ENCODE measurements at regions not wholly inside any gene's neighbourhood (a gene's known extent, or its start where the extent isn't known, plus 50 kb on each side); places are given as distances from the start of the nearest gene placed in this dataset.
A peak's percentile ranks its signal among the peaks of the same experiment; 100 is the strongest.
"Not testable (repeated sequence)": the region's sequence is repeated elsewhere in the genome, so short reads cannot be mapped to it uniquely, and the experiment has no call there.

DNA sequence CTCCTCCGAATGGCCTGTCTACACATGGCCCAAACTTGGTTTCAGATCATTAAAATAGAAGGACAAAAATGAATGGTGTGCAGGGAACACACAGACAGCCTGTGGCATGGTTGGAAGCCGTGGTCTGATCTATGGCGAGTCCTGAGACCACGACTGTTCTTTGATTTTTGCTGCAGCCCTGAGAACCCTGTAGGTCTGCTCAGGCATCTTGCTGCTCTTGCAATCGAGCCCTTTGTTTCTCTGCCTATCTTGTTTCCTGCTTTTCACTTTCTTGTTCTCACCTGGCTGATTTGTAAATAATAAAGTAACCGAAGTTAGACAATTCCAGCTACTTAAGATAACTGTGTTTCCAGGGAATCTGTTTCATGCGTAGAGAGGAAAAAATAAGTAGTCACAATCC, 54.1 kb upstream of the NBPF9 start:
- WGBS, 2 donors = 40 to 52% methylated on average over 4 to 6 of the region's 7 CpGs
- not testable (repeated sequence) for H3K4me3 ChIP-seq

DNA sequence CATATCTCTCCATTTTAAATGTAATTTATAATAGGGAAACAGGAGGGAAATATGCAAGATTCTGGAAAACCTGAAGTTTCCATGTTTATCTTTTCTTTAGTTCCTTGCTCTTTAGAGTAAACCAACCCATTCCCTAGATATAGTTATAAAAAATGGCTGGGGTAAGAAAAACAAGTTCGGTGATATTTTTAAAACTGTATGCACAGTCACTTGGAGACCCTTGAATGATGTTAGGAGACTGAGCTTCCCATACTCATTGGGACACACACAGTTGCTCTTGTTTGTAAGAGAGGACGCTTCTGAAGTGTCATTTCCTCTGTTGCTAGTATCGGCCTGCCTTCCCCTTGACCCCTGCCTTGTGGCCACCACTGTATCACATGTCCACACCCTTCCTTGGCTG, 55.0 kb upstream of the NBPF9 start:
- H3K36me3 ChIP-seq (replicated peaks in 1 of 2; ENCODE audit: insufficient read depth in 1 of 2, low read depth in 2 of 2); H3K4me3 ChIP-seq; ATAC-seq; intact Hi-C loops (cut with DNase I); H3K27me3 ChIP-seq; H3K4me1 ChIP-seq; DNase-seq; H3K9me3 ChIP-seq: not testable (repeated sequence)
- 43 to 70% methylated on average over 2 to 3 of the region's 3 CpGs for WGBS, 2 donors
- peak overlapping the region in 1 of 4 donors; percentile 14 for H3K27ac ChIP-seq

More for the DNA sequence above, 54.1 kb upstream of the NBPF9 start:
- H3K9me3 ChIP-seq; H3K4me1 ChIP-seq; H3K27ac ChIP-seq; ATAC-seq; DNase-seq; H3K36me3 ChIP-seq (replicated peaks in 1 of 2; ENCODE audit: insufficient read depth in 1 of 2, low read depth in 2 of 2); H3K27me3 ChIP-seq; intact Hi-C loops (cut with DNase I): not testable (repeated sequence)

DNA sequence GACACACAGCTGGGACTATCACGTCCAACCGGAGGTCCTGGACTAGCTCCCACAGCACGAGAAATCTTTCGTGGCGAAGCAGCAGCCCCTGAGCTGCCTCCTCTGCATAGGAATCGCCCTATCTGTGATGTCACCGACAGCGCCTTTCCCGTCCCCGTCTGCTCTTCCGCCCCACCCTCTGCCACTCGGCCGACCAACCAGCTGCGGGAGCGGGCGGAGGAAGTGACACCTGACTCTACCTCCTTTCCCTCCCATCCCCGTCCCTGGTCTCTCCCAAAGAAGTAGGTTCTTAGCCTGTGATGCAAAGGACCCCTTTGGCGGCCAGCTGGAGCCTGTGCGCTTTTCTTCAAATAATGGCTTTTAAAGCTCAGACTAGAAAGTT, 59.7 kb upstream of the NBPF9 start:
- H3K9me3 ChIP-seq; H3K4me3 ChIP-seq; H3K27me3 ChIP-seq; H3K36me3 ChIP-seq (replicated peaks in 1 of 2; ENCODE audit: insufficient read depth in 1 of 2, low read depth in 2 of 2); H3K4me1 ChIP-seq; DNase-seq; intact Hi-C loops (cut with DNase I); H3K27ac ChIP-seq: not testable (repeated sequence)
- peak in 1 of 3 donors; percentile 0 for TF ChIP-seq POLR2A (IDR thresholded peaks at IDR 0.05)
- ATAC-seq = peak; percentile 97
- 23 to 44% methylated on average over 2 of the region's 19 CpGs for WGBS, 2 donors

DNA sequence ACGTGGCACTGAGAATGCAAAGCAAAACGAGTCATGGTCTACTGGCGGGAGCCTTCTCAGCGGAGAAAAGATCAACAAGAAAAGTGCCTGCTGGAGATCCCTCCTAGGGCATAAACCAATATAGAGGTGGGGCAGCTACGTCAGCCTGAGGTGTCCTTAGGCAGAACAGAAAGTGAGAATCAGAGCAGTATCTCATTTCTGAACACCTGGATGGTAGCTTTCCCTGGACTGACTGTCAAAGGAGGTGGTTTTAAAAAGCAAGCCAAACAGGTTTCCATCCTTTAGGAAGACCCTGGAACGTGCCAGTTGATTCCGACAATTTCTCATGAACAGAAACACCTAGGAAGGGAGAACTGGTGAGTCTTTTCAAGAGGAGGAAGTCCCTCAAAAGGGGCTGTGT, 71.4 kb upstream of the NBPF9 start:
- H3K4me1 ChIP-seq; ATAC-seq; H3K4me3 ChIP-seq; H3K36me3 ChIP-seq (replicated peaks in 1 of 2; ENCODE audit: insufficient read depth in 1 of 2, low read depth in 2 of 2); intact Hi-C loops (cut with DNase I); H3K27me3 ChIP-seq; H3K9me3 ChIP-seq: not testable (repeated sequence)
- WGBS, 2 donors = 47% methylated on average over 5 of the region's 7 CpGs; no CpG with 5 or more reads in 1 of the 2 donors
- TF ChIP-seq POLR2A (IDR thresholded peaks at IDR 0.05) = peak in 1 of 3 donors; percentile 29
- peak in 2 of 4 donors; percentile 5 to 32 for DNase-seq
- H3K27ac ChIP-seq = peak overlapping the region in 3 of 4 donors; percentile 44 to 65 (median 52)

DNA sequence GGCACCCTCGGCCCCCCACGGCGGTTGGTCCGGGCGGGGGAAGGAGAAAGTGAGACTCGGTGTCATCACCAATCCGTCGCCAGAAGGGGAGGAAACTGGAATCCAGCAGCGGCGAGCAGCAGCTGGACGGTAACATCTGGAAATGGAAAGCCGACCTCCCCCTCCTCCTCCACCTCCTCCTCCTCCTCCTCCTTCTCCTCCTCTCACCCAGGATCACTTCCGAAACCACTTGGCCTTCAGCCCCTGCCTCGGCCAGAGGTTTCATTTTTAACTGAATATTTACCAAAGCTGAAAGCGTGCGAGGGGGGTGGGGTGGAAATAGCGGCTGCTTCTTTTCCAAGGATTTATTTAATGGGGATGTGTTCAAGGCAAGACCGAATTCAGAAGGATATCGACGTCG, 72.5 kb upstream of the NBPF9 start:
- peak; percentile 11 to 43 (median 31) for DNase-seq
- intact Hi-C loops (cut with DNase I); H3K36me3 ChIP-seq (replicated peaks in 1 of 2; ENCODE audit: insufficient read depth in 1 of 2, low read depth in 2 of 2); H3K4me1 ChIP-seq; ATAC-seq; H3K9me3 ChIP-seq; H3K27me3 ChIP-seq: not testable (repeated sequence)
- Histone ChIP-seq H3K27ac (peak overlapping the region in 3 of 4 donors; percentile 69 to 83 (median 77)), H3K4me3 (peak overlapping the region in 1 of 2 donors; percentile 22)
- 0 to 3% methylated on average over 8 of the region's 21 CpGs for WGBS, 2 donors
- peak in 2 of 3 donors; percentile 13 to 31 for TF ChIP-seq POLR2A (IDR thresholded peaks at IDR 0.05)

GRCh38 chr1:149176453-149177316, 73.3 kb upstream of the NBPF9 start:
- DNase-seq = peak; percentile 47 to 65 (median 52)

GRCh38 chr1:149190742-149191141, 87.4 kb upstream of the NBPF9 start:
- H3K4me1 ChIP-seq; ATAC-seq; H3K27me3 ChIP-seq; H3K36me3 ChIP-seq (replicated peaks in 1 of 2; ENCODE audit: insufficient read depth in 1 of 2, low read depth in 2 of 2); H3K27ac ChIP-seq; H3K4me3 ChIP-seq; H3K9me3 ChIP-seq; DNase-seq; intact Hi-C loops (cut with DNase I): not testable (repeated sequence)
- WGBS, 2 donors = 24 to 27% methylated on average over 2 of the region's 2 CpGs

More at GRCh38 chr1:149176453-149177316, 73.3 kb upstream of the NBPF9 start:
- 0% methylated on average over 1 of the region's 68 CpGs; no CpG with 5 or more reads in 1 of the 2 donors for WGBS, 2 donors
- intact Hi-C loops (cut with DNase I); H3K9me3 ChIP-seq; H3K4me1 ChIP-seq; H3K27me3 ChIP-seq; ATAC-seq; H3K36me3 ChIP-seq (replicated peaks in 1 of 2; ENCODE audit: insufficient read depth in 1 of 2, low read depth in 2 of 2): not testable (repeated sequence)
- TF ChIP-seq POLR2A (IDR thresholded peaks at IDR 0.05) = peak; percentile 30 to 71 (median 63)
- Histone ChIP-seq H3K27ac (peak overlapping the region; percentile 65 to 91 (median 87)), H3K4me3 (peak overlapping the region; percentile 21 to 66)

DNA sequence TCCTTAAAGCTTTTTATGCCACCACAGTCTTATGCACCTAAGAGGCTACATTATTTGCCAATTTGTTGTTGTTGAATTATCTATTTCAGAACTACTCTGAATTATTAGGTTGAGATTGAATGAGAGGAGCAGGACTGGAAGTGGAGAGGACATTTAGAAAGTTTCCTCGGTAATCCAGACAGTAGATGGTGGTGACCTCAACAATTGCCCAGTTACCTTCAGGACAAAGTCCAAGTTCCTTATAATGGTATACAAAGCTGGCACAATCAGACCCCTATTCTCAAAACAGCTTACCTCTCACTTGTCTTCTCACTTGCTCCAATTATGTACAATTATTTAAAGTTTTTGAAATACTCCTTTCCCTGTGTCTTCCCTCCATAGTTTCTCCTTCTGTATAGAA, 93.3 kb upstream of the NBPF9 start:
- DNase-seq; H3K27ac ChIP-seq; ATAC-seq; H3K27me3 ChIP-seq; intact Hi-C loops (cut with DNase I); H3K9me3 ChIP-seq; H3K4me1 ChIP-seq; H3K36me3 ChIP-seq (replicated peaks in 1 of 2; ENCODE audit: insufficient read depth in 1 of 2, low read depth in 2 of 2); H3K4me3 ChIP-seq: not testable (repeated sequence)
- WGBS, 2 donors = 75 to 79% methylated on average over 1 of the region's 1 CpG

GRCh38 chr1:149200567-149200966, 97.2 kb upstream of the NBPF9 start:
- H3K27me3 ChIP-seq; DNase-seq; H3K9me3 ChIP-seq; H3K36me3 ChIP-seq (replicated peaks in 1 of 2; ENCODE audit: insufficient read depth in 1 of 2, low read depth in 2 of 2); H3K27ac ChIP-seq; H3K4me3 ChIP-seq; ATAC-seq; H3K4me1 ChIP-seq; intact Hi-C loops (cut with DNase I): not testable (repeated sequence)
- WGBS, 2 donors = 0 to 15% methylated on average over 1 of the region's 1 CpG

DNA sequence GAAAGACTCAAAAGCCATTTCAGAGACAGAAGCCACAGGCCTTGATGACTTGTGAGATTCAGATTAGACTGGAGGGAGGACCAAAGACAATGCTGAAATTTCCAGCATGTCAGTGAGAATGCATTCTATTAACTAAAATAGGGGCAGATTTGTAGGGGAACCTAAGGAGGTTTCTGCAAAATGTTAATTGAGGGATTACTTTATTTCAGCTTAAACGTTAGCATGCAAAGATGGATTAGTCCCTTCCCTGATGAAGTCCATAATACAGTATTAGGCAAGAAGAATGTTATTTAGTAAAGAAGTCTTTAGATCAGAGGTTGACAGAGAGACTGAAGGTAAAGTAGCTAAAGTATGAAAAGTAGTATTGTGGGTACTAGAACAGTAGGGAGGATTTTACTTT, 98.9 kb upstream of the NBPF9 start:
- ATAC-seq; H3K36me3 ChIP-seq (replicated peaks in 1 of 2; ENCODE audit: insufficient read depth in 1 of 2, low read depth in 2 of 2); H3K4me3 ChIP-seq; H3K27ac ChIP-seq; H3K4me1 ChIP-seq; DNase-seq; H3K9me3 ChIP-seq; H3K27me3 ChIP-seq; intact Hi-C loops (cut with DNase I): not testable (repeated sequence)
- no CpG with 5 or more reads among the region's 1 CpG for WGBS, 2 donors

DNA sequence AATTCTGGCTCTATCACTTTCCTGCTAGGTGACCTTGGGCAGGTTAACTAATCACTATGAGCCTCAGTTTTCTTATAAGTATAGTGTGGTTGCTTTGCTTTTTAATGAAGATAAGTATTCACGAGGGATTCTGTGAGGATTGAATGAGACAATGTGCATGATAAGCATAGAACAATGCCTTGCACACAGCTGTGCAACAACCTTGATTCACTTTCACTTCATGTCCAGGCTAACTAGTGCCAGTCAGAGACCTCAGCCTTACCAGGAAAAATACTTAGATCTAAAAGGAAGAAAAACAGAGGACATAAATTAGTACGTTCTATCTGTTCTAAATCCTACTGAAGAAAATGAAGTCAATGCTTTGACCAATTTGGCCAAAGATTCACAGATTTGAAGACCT, 101.0 kb upstream of the NBPF9 start:
- 12 to 17% methylated on average over 2 of the region's 2 CpGs for WGBS, 2 donors
- H3K4me3 ChIP-seq; intact Hi-C loops (cut with DNase I); H3K27me3 ChIP-seq; ATAC-seq; H3K9me3 ChIP-seq; H3K36me3 ChIP-seq (replicated peaks in 1 of 2; ENCODE audit: insufficient read depth in 1 of 2, low read depth in 2 of 2); H3K4me1 ChIP-seq; H3K27ac ChIP-seq: not testable (repeated sequence)
- peak in 2 of 4 donors; percentile 3 to 6 for DNase-seq

DNA sequence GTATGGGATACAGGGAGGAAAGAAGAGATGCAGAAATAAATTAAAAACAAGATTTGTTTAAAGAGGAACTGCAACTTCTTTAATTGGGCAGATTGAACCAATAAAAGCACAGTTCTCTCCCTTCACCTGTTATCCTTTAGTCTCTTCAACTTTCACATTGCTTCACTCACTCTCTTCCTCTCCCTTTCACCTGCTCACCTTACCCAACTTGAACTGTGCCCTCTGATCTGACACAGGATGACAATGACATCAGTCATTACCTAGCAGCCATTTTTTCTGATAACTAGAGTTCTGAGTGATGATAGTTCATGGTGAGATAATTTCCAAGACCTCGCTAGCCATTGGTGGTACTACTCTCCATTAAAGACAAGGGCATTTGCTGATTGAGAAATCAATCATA, 105.5 kb upstream of the NBPF9 start:
- DNase-seq; H3K4me3 ChIP-seq; H3K9me3 ChIP-seq; H3K27me3 ChIP-seq; intact Hi-C loops (cut with DNase I); ATAC-seq; H3K27ac ChIP-seq; H3K36me3 ChIP-seq (replicated peaks in 1 of 2; ENCODE audit: insufficient read depth in 1 of 2, low read depth in 2 of 2); H3K4me1 ChIP-seq: not testable (repeated sequence)
- WGBS, 2 donors = no CpG with 5 or more reads among the region's 1 CpG
